GM04504 (cell line): ENCODE measurements at regions not wholly inside any gene's neighbourhood (a gene's known extent, or its start where the extent isn't known, plus 50 kb on each side); places are given as distances from the start of the nearest gene placed in this dataset.

ENCODE experiments used
- DNase-seq: peaks from one replicate; pipeline ENCODE4 v3.0.0-alpha.2; 2012; ENCODE audit warnings: low read depth

GRCh38 chr22:49107561-49107960 lies 720.1 kb downstream of the BRD1 start:
- DNase-seq, result no peak

- no peak for DNase-seq
Observed at GRCh38 chr22:49106842-49107152, 720.9 kb downstream of the BRD1 start.

- DNase-seq, result no peak
Observed at GRCh38 chr22:49106096-49106841, 721.4 kb downstream of the BRD1 start.

DNA sequence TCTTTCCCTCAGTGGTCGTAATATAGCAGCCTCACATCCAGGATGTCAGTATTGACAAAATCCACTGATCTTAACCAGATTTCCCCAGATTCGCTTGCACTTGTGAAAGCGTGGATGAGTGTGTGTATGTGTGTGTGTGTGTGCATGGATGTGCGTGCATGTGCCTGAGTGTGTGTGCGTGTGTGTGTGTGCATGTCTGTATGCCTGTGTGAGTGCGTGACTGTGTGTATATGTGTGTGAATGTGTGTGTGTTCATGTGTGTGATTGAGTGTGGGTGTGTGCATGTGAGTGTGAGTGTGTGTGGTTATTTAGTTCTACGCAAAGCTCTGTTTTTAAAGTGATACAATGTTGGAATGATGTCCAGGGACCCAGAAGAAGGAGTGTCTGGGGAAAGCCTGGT lies 723.2 kb downstream of the BRD1 start:
- DNase-seq, result no peak

DNA sequence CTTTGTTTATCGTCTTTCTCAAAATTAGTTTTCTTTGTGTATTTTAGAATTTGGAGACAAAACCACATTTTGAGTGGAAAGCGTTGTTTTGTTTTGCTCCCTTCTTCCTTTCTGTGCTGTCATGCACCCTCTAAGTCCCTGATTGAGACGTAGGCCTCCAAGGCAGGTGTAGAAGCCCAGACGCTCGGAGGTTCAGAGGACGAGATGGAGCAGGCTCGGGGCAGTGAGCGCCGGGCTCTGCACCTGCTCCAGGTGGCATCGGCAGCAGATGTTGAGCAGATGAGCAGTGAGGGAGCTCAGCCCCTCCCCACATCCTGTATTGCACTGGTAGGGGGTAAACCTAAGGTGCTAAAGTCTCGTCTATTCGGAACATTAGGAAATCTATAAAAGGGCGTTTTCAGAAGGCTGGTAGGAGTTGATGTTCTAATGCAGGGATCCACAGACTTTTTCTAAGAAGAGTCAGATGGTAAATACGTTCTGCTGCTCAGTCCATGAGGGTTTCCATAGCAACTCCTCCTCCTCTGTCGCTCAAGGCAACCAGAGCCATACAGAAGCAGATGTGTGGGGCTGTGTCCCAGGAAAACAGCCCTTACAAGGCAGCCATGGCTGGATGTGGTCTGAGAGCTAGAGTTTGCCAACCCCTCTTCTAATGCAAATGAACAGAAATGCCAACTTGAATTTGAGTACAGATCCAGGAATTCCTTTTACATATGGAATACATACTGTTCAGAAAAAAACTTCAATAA lies 724.2 kb downstream of the BRD1 start:
- DNase-seq, result no peak

GRCh38 chr22:49102367-49102766 lies 725.3 kb downstream of the BRD1 start:
- no peak for DNase-seq

DNA sequence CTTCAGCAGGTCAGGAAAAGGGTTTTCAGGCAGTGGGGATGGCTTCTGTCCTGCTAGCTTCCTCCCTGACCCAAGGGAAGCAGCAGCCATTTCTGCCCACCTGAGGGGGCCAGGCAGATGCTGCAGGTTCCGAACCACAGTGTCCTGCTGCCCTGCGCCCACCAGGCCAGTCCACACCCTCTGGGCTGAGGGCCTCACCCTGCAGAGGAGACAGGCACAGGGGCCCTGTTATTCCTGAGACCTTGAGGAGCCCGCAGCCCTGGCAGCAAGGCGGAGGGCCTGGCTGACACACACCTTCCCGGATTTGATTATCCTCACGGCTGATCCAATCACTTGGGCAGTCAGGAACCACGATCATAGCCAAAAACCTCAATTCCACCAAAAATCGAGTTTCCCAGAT lies 725.8 kb downstream of the BRD1 start:
- no peak for DNase-seq

GRCh38 chr22:49101225-49101624 lies 726.4 kb downstream of the BRD1 start:
- DNase-seq, result no peak

DNA sequence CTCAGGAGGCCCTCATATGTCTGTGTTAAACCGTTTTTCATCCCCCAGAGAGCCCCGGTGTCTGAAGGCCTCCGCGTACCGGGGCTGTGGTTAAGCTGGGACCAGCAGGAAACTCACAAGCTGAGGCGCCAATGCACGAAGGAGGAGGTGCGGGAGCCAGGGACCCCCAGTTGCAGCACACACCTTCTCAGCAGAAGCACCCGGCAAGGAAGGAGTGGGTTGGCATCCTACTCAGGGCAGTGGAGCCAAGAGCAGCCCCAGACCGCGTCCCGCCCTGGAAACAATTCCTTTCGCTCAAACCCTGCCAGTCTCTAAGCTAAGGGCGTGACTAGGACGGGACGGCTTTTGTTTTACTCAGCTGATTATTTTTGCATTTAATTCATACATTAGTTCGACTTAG lies 726.9 kb downstream of the BRD1 start:
- no peak for DNase-seq

GRCh38 chr22:49100316-49100715 lies 727.4 kb downstream of the BRD1 start:
- no peak for DNase-seq

DNA sequence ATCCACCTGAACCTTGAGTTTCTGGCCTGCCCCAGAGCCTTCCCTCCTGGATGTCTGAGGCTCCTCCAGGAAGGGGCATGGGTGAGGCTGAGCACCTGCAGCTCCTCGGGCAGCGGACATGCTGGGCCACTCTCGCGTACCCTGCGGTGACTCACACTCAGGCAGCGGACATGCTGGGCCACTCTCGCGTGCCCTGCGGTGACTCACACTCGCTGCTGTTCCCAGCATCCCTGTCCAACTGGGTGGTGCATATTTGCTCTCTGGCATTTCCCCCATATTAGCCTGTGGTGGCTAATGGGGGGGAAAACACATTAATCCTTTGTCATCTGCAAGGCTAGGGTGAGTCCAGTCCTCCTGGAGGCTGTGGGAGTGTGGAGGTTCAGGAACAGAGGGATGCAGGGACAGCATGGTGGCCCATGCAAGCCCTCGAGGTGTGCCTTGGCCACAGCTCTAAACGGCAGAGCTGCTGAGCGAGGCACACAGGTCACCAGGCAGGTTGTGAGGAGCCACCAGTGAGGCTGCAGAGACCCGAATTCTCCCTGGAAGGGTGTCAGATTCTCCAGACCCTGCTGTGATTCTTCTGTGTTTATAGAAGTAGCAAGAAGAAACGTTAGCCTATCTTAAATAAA lies 728.1 kb downstream of the BRD1 start:
- DNase-seq, result no peak

GRCh38 chr22:49099089-49099488 lies 728.6 kb downstream of the BRD1 start:
- DNase-seq, result no peak

DNA sequence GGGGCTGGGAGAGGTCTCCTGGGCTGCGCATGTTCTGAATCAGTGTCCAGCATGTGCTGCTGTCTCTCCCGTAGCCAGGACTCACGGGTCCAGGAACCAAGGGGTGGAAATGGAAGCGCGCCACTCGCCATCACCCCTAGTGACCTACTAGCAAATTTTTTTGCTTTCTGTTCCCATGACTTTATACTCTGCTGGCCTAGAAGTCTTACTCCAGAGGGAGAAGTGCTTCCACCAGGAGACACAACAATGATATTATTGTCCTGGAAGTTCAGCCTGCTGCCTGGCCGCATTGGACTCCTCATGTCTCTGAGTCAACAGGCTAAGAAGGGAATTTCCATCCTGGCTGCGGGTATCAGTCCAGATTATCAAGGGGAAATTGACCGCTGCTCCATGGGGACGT lies 729.7 kb downstream of the BRD1 start:
- no peak for DNase-seq

- no peak for DNase-seq
Observed at GRCh38 chr22:49097171-49097925, 730.3 kb downstream of the BRD1 start.

DNA sequence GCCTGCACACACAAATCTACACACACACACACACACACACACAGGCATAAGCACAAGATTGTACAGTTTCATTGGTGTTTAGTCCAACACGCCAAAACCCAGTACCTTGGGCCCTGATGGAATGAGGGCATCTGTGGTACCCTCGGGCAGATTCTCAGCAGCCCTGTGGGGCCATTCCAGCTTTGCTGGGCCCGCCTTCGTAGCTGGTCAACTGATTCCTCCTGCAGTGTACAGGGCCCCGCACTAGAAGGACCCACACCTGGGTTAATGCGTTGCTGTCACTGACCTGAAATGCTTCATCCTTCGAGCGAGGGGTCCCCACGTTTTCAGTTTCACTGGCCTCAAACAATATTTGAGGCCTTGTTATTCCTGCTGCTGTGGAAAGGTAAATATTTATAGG lies 731.2 kb downstream of the BRD1 start:
- no peak for DNase-seq

GRCh38 chr22:49095366-49095765 lies 732.3 kb downstream of the BRD1 start:
- DNase-seq, result no peak

DNA sequence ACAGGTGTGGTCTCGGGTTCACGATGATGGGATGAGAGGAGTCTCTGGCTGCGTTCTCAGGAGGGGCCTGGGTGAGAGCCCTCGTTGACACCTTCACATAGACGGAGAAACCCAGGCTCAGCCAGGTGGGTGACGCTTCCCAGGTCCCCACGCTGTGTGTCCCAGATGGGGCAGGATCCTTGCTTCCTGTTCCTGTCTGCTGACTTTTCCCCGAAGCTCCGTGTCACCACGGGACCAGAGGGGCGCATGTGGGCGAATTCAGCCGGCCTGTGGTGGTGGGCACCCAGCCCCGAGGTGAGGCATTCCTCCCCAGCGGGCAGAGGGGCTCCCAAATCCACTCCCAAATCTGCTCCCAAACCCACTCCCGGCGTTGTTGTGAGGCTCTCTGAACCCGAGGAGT lies 732.8 kb downstream of the BRD1 start:
- no peak for DNase-seq

DNA sequence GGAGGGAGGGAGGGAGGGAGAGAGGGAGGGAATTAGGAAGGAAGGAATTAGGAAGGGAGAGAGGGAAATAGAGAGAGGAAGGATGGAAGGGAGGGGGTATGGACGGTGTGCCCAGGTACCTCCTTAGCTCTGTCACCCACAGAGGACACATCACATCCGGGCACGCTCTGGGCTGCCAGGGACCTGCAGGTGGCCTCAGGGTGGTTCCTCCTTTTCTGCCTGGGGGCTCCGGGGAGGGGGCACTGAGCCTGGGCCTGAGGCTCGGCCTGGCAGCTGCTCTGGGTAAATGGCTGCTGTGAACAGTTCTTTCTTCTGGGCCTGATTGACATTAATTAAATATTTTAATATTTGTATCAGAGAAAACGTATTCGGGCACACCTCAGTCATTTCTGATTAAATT lies 733.5 kb downstream of the BRD1 start:
- DNase-seq, result no peak

- no peak for DNase-seq
Observed at GRCh38 chr22:49093192-49093880, 734.3 kb downstream of the BRD1 start.

- DNase-seq, result no peak
Observed at GRCh38 chr22:49092716-49093115, 735.0 kb downstream of the BRD1 start.

DNA sequence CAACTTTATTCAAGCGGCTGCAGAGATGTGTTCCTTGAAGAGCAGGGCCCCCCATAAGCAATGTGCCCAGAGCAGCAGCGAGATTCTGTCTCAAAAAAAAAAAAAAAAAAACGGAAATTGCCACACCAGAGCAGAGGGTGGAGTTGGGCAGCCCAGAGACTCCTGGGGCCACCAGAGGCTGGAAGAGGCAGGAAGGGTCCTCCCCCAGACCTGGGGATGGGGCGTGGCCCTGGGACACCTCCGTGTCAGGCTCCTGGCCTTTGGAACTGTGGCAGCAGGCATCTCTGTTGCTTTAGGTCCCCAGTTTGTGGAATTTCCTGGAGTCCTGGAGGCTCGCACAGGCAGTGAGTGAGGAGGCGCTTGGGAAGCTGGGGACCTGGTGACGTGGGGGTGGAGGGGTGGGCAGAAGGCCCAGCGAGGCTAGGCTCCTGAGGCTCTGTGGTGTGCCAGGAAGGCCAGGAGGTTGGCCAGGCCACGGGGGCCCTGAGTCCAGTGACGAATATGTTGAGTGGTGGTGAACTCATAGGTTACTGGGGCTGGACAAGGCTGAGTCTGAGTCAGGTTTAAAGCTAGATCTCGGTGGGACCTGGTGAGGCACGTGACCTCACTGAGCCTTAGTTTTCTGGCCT lies 735.6 kb downstream of the BRD1 start:
- DNase-seq, result no peak

- no peak for DNase-seq
Observed at GRCh38 chr22:49091451-49091850, 736.2 kb downstream of the BRD1 start.
